Right renal cortex interstitium (tissue), 3 donors: ENCODE measurements at regions not wholly inside any gene's neighbourhood (a gene's known extent, or its start where the extent isn't known, plus 50 kb on each side); places are given as distances from the start of the nearest gene placed in this dataset.
"Not testable (repeated sequence)": the region's sequence is repeated elsewhere in the genome, so short reads cannot be mapped to it uniquely, and the experiment has no call there.

Experiments used
- DNase-seq, 3 donors: peaks; one replicate each; pipeline ENCODE4 v3.0.0-alpha.2; 2013; ENCODE audit warnings: low read depth in 3 of 3, low spot score in 2 of 3

GRCh38 chr16:5326395-5326794 is 228.8 kb upstream of the EEF2KMT start:
- no peak for DNase-seq

- DNase-seq: no peak
Observed at GRCh38 chr16:5325932-5326331, 228.3 kb upstream of the EEF2KMT start.

GRCh38 chr16:5323284-5324141 is 225.9 kb upstream of the EEF2KMT start:
- no peak for DNase-seq

DNA sequence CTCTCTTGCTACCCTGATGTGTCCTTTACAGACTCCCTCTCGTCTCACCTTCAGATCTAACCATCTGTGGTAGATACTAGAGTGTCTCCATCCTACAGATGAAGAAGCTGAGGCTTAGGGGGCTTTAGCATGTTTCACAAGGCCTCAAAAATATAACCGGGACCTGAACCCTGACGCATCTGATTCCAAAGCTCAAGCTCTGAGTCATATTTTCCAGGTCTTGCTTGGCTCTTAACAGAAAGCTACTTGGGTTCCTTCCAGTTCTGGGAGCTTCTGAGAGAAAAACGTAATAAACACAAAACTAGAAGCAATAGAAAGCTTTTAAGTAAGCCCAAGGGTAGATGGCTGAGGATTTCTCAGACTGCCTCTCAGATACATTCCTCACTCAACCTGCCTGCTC is 224.3 kb upstream of the EEF2KMT start:
- no peak for DNase-seq

DNA sequence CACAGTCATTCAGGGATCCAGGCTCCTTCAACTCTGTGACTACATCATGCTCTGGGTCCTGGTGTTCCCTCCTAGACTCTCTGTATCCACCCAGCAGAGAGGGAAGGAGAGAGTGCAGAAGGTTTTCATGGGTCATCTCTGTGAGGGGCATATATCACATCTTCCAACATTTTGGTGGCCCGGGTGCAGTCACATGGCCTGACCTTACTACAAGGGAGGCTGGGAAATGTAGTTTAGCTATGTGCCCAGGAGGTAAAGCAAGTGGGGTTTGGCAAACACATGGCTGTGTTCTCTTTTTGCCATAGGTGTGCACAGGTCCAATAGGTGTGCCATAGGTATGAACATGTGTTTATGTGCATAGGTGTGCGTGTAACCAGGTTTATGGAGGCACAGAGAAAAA is 222.2 kb upstream of the EEF2KMT start:
- DNase-seq: no peak

- no peak for DNase-seq
Observed at GRCh38 chr16:5315914-5316313, 218.3 kb upstream of the EEF2KMT start.

GRCh38 chr16:5314377-5314776 is 216.8 kb upstream of the EEF2KMT start:
- DNase-seq: no peak

- no peak for DNase-seq
Observed at GRCh38 chr16:5309946-5310611, 212.5 kb upstream of the EEF2KMT start.

DNA sequence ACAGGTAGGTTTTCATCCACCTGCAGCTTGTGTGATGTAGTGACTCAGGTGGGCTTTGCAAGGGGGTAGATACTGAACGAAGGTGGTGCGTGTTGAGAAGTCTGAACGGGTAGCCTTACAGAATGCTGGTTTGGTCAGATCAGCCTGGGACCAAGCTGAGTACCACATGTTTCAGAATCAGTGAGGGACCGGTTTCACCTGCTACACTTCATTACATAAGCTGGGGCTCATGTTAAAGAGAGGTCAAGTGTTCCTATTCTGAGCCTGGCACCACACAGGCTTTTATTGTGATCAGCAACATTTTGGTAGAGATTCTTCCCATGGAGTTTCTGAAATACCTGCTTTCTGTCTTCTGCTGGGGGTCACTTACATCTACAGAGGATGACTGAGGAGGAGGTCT is 207.4 kb upstream of the EEF2KMT start:
- DNase-seq: no peak

DNA sequence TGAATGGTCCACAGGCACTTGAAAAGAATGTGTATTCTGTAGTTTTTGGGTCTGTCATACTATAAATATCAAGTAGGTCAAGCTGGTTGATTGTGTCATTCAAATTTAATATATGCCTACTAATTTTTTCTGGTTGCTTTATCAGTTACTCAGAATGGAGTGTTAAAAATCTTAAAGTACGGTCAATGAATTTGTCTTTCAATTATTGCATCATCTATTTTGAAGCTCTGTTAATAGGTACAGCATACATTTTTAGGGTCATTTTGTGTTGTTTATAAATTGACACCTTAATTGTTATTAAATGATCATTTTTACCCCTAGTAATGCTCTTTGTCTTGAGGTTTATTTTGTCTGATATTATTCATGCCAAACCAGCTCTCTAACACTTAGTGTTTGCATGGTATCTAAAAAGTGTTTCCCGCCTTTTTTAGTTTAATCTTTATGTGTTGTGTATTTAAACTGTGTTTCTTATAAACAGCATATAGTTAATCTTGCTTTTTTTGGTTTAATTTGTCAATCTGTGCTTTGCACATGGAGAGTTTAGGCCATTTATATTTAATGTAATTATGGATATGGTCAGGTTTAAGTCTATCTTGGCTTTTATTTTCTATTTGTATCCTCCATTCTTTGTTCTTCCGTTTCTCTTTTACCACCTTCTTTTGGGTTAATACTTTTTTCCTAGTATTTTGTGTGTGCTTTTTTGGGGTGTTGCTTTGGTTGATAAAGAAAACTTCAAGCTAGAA is 204.9 kb upstream of the EEF2KMT start:
- DNase-seq: no peak

- no peak for DNase-seq
Observed at GRCh38 chr16:5298202-5298601, 200.6 kb upstream of the EEF2KMT start.

- no peak for DNase-seq
Observed at GRCh38 chr16:5296176-5296575, 198.6 kb upstream of the EEF2KMT start.

GRCh38 chr16:5295304-5295703 is 197.7 kb upstream of the EEF2KMT start:
- DNase-seq: not testable (repeated sequence)

GRCh38 chr16:5282152-5282551 is 184.6 kb upstream of the EEF2KMT start:
- DNase-seq: not testable (repeated sequence)

DNA sequence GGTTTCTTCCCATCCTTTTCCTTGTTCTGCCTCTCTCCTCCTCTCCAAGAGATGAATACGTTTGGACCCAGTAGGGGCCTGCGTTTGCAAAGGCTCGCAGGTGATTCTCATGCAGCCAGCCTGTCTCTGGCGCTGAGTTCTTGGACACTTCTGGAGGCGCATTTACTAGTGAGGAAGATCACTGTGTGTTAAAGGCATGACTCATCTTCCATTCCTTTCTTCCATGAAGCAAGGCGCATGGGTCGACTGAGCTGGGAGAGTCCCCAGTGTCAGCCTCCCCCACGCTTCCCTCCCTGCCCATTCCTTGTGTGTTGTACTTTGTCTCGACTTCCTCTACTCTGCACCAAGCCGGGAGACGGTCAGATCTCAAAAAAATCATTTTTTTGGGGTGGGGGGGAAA is 159.9 kb upstream of the EEF2KMT start:
- DNase-seq: no peak

- no peak for DNase-seq
Observed at GRCh38 chr16:5252791-5253190, 155.2 kb upstream of the EEF2KMT start.

GRCh38 chr16:5247403-5247802 is 149.8 kb upstream of the EEF2KMT start:
- not testable (repeated sequence) for DNase-seq

DNA sequence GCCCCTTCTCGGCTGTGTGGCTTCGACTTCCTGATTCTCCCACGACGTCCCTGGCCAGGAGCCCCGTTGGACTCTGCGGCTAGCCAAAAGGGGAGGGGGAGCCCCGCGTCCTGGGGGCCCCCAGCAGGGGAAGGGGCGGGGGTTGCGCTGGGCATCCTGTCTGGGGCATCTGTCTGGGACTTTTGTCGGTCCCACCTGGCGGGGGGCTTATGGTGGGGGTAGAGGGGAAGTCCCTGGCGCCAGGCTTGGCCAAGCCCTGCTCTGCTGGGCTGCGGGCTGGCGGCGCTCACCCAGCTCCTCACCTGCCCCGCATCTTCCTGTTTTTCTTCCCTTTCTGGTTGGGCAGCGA is 142.7 kb upstream of the EEF2KMT start:
- DNase-seq: not testable (repeated sequence)

GRCh38 chr16:5239472-5240277 is 142.1 kb upstream of the EEF2KMT start:
- peak in 1 of 3 donors; percentile 1 for DNase-seq

GRCh38 chr16:5235119-5235518 is 137.5 kb upstream of the EEF2KMT start:
- no peak for DNase-seq
